ENCODE measurements at regions not wholly inside any gene's neighbourhood (a gene's known extent, or its start where the extent isn't known, plus 50 kb on each side); places are given as distances from the start of the nearest gene placed in this dataset.

- Histone ChIP-seq H3K27me3 (ENCODE audit: control insufficient read depth, insufficient read depth, low read length) (no peaks in the 10 kb centered on the region), H3K36me3 (ENCODE audit: control insufficient read depth, insufficient read depth, low read length) (no peaks in the 10 kb centered on the region), H3K4me3 (ENCODE audit: low read depth, low read length) (no peak overlapping the region)
- no peak for DNase-seq (ENCODE audit: low read depth)
- TF ChIP-seq CTCF (IDR thresholded peaks at IDR 0.05; ENCODE audit: insufficient read depth, low read length, poor library complexity, severe bottlenecking) = no peak
These were observed 93.6 kb downstream of the ATPSCKMT start for GRCh38 chr5:10155897-10156667.

DNA sequence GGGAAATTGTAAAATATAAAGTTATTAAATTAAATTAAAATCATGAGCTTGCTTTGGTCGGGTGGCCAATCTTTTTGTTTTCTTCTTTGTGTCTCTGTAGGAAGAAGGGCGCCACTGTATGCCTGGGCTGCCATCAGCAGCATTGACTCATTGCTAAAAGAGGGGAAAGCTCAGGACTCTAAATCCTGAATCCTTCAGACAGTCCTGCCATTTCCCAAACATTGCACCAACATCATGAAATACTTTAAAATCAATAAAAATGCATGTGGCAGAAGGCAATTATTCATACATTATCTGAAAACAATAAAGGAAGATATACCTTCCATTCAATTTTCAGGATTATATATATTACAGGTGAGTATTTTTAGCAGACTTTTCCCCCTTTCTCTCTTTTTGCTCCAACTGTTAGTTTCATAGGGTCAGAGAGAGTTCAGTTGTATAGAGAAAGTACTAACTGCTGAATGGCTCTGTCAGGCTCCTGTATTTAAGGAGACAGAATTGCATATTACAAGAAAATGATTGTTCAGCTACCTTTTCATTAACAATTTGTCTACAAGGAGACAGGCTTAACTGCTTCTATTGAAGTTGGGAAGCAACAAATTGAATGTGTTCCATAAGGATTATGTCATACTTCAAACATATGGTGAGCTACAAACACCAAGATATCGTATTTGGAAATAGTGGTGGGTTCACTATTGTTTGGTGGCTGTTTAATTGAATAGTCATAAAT, 95.7 kb downstream of the ATPSCKMT start:
- TF ChIP-seq CTCF (IDR thresholded peaks at IDR 0.05; ENCODE audit: insufficient read depth, low read length, poor library complexity, severe bottlenecking) = no peak
- H3K4me3 ChIP-seq (ENCODE audit: low read depth, low read length) = no peak overlapping the region
- H3K27me3 ChIP-seq (ENCODE audit: control insufficient read depth, insufficient read depth, low read length) = no peaks in the 10 kb centered on the region
- no peak for DNase-seq (ENCODE audit: low read depth)
- no peaks in the 10 kb centered on the region for H3K36me3 ChIP-seq (ENCODE audit: control insufficient read depth, insufficient read depth, low read length)

DNA sequence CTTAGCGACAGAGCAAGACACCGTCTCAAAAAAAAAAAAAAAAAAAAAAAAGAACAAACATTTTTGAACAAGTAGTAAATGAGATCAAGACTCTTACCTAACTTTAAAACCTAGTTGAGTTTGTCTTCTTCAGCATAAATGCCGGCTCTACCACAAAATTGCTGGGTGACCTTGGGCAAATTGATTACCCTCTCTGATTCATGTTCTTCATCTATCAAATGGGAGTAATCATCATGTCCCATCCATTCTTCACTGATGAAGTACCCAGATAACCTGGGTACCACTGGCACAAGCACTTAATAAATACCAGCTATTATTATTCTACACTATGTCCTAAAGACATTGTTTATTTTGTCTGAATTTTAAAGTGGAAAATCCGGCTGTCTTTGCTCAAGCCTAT, 96.3 kb downstream of the ATPSCKMT start:
- H3K36me3 ChIP-seq (ENCODE audit: control insufficient read depth, insufficient read depth, low read length) = no peaks in the 10 kb centered on the region
- TF ChIP-seq CTCF (IDR thresholded peaks at IDR 0.05; ENCODE audit: insufficient read depth, low read length, poor library complexity, severe bottlenecking) = no peak
- no peak for DNase-seq (ENCODE audit: low read depth)
- H3K4me3 ChIP-seq (ENCODE audit: low read depth, low read length) = no peak overlapping the region
- H3K27me3 ChIP-seq (ENCODE audit: control insufficient read depth, insufficient read depth, low read length) = no peaks in the 10 kb centered on the region

GRCh38 chr5:10151656-10152055, 98.0 kb downstream of the ATPSCKMT start:
- H3K4me3 ChIP-seq (ENCODE audit: low read depth, low read length) = no peak overlapping the region
- TF ChIP-seq CTCF (IDR thresholded peaks at IDR 0.05; ENCODE audit: insufficient read depth, low read length, poor library complexity, severe bottlenecking) = no peak
- no peaks in the 10 kb centered on the region for H3K27me3 ChIP-seq (ENCODE audit: control insufficient read depth, insufficient read depth, low read length)
- DNase-seq (ENCODE audit: low read depth) = no peak
- H3K36me3 ChIP-seq (ENCODE audit: control insufficient read depth, insufficient read depth, low read length) = no peaks in the 10 kb centered on the region

GRCh38 chr5:10149911-10150310, 99.8 kb downstream of the ATPSCKMT start:
- H3K27me3 ChIP-seq (ENCODE audit: control insufficient read depth, insufficient read depth, low read length) = no peaks in the 10 kb centered on the region
- no peak for DNase-seq (ENCODE audit: low read depth)
- no peaks in the 10 kb centered on the region for H3K36me3 ChIP-seq (ENCODE audit: control insufficient read depth, insufficient read depth, low read length)
- H3K4me3 ChIP-seq (ENCODE audit: low read depth, low read length) = no peak overlapping the region
- TF ChIP-seq CTCF (IDR thresholded peaks at IDR 0.05; ENCODE audit: insufficient read depth, low read length, poor library complexity, severe bottlenecking) = no peak

Data from kidney epithelial cell (primary cell).